NCI-H510A (cell line): ENCODE measurements at regions not wholly inside any gene's neighbourhood (a gene's known extent, or its start where the extent isn't known, plus 50 kb on each side); places are given as distances from the start of the nearest gene placed in this dataset.

Experiments used
- DNase-seq: peaks from one replicate; lab custom pipeline; 2025; lab: John Stamatoyannopoulos, UW

DNA sequence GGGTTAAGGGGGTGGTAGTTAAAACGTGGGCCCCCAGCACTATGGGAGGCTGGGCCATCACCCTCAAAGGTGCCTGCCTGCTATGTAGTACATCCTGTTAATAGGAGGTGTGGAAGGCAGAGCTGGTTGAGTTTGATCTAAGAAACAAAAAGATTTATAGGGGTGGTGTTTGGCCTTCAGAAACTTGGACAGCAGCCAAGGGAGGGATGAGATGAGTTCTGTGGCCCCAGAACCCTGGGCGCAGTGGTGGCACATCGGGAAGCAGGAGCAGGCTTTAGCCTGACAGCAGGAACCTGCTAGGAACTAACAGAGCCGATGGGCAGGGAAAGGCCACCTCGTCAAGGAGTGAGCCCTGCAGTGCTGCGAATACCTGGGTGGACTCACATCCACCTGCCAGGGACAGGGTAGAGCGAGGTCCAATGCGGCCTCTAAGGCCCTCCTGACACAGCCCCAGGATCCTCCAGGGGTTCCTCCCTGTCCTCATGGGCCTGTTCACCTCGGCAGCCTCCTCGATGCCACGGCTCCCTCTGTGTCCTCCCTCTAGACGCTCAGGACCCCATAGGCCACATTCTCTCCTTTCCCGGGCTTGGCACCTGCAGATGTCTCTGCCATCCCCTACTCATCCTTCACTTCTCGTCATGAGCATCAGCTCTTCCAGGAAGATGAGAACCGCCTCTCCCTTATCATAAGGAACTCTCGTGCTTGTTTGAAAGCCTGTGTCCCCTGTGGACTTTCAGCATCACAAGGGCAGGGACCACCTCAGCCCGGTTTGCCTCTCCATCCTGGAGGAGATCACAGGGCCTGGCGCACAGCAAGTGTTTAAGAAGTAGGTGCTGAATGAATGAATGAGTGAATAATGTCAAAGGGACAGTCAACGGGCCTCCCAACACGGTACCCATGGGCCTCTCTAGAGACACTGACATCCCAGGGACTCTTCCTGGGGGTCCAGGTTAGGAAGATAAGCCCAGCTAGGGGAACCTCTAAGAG lies 103.5 kb upstream of the TNRC6C start:
- DNase-seq: no peak

DNA sequence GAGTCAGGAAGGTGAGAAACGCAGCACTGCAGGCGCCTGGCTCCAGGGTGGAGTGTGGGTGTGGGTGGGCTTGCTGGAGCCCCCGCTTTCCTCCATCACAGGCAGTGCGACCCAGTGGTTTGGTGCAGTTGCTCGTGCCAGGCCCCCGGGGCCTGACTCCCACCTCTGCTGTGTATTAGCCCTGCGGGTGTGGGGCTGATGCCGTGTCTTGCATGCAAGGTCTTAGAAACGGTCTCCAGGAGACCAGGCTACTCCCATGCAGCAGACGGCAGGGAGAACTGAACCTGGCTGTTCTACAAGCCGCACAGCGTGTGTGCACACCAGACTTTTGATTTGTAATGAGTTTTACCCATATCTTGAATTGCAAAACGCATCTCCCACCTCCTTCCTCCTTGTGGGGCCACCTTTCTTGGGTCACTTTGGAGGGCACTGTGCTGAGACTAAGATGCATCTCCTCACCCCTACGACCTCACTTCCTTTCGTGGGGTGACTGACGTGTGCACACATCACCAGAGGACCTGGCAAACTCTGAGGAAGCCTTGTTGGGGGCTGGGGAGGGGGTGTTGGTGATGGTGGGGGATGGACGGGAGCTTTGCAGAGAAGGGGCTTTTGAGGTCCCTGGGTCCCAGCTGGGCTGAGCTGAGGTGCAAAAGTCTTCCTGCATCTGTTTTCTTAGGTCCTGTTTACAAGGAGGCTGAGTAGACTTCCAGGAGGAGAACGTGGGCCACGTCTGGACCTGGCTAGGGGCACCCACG lies 101.8 kb upstream of the TNRC6C start:
- no peak for DNase-seq

DNA sequence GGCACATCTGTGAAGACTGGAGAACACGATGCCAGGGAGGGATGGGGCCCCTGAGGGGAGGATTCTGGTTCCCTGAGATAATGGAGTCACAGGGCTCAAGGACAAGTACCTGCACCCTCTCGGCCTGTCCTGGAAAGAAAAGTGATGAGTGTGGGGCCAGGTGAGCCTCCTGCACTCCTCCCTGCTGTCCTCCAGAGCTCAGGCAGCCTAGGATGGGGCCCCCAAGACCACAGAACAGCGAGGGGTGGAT lies 101.3 kb upstream of the TNRC6C start:
- no peak for DNase-seq

DNA sequence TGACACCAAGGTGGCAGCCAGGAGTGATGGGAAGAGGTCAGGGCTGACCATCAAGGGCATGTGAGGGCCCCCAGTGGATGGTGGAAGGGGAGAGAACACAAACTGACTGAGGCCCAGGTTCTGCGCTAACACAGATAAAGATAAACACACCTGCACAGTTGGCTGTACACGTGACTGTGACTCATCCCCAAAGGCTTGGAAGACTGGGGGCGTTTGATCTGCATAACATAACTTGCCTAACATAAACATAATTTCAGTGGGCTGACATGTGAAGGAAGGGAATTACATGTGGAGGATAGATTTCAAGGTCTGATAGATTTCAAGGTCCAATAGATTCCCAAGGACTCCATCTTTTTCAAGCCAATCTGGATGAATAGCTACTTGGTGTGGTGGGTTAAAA lies 100.9 kb upstream of the TNRC6C start:
- no peak for DNase-seq

DNA sequence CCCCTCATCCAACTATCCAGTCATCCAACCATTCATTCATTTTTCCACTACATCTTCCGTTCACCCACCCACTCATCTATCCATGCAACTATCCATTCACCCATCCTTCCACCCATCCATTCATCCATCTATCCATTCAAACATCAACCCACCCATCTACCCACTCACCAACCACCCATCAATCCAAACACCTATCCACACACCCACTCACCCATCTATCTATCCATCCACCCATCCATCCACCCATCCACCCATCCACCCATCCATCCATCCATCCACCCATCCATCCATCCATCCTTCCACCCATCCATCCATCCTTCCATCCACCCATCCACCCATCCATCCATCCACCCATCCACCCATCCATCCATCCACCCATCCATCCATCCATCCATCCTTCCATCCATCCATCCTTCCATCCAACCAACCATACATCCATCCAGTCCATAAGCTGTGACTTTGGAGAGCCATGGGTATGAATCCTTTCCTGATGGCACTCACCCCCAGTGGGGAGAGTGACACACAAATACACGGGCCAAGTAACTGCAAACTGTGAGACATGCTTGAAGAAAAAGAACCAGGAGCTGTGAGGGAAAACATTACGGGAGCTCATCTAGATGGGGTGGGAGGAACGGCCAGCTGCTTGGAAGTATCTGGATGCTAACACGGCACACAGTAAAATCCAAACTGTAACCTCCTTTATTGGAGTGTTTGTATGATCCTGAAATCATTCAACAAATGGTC lies 100.0 kb upstream of the TNRC6C start:
- no peak for DNase-seq

DNA sequence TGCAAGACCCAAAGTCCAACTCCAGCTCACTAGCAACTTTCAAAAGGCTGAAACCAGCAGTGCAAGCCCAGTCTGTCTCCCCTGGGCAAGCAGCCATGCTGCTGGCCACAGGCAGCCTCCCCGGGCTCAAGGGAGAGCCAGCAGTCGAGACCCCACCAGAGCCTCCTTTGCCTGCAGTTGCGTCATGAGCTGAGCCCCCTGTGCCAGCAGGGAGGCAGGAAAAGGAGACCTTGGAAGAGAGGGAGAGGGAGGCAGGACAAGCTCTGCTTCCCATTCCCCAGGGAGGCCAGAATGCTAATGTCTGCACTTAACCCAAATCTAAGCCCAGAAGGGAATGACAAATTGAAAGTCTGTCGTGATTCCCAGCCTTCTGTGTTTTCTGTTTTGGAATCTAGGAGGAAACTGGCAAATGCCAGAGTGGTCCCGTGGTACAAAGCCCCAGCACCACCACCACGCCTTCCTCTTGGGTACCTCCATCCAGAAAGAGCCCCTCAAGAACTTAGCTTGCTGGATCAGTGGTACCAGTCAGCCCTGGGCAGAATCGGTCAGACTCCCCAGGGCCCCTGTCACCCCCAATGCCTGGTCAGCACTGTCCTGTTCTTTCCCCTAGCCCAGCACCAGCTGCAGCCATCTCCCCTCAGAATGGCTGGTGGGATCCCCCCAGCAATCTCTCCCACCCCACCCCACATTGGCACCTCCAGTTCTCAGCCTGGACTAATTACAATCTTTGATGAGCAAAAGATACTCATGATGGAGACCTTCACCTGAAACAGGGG lies 99.3 kb upstream of the TNRC6C start:
- no peak for DNase-seq

DNA sequence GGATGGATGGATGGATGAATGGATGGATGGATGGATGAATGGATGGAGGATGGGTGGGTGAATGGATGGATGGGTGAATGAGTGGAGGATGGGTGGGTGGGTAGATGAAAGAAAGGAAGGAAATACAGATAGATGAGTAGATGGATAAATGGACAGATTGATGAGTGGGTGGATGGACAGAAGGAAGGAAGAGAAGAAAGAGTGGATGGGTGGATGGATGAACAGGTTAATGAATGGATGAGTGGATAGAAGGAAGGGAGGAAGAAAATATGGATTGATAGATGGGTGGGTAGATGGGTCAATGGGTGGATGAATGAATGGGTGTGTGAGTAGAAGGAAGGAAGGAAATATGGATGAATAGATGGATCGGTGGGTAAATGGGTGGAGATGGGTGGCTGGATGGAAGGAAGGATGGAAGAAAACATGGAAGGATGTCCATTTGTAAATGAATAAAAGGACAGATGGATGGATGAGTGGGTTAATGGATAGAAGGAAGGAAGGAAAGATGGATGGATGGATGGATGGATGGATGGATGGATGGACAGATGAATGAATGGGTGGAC lies 97.3 kb upstream of the TNRC6C start:
- no peak for DNase-seq

DNA sequence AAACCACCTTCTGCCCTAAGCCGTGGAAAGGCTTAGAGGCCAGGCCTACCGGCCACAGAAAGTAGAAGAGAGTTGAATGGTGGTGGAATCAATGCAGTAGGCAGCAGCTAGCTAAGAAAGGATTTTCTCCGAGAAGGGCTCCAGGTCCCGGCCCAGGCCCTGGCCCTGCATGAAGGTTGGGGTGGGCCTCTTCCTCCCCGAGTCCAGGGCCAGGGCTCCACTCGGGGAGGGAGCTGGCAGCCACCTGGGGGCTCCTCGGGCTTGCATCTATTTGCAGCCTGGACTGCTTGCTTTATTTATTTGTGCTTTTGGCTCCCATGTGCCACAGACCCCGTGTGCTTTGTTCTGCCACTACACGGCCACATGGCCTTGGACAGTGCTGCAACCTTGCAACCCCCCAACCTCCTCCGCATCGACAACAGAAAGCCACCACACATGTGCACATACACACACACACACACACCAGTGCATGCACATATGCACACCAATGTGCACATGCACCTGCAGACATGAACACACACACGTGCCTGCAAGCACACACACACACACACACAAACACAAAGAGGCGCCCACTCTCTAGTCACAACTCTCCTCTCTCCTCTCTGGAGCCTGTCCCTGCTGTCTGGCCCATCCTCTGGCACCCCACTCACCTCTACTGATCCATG lies 96.4 kb upstream of the TNRC6C start:
- DNase-seq: no peak

DNA sequence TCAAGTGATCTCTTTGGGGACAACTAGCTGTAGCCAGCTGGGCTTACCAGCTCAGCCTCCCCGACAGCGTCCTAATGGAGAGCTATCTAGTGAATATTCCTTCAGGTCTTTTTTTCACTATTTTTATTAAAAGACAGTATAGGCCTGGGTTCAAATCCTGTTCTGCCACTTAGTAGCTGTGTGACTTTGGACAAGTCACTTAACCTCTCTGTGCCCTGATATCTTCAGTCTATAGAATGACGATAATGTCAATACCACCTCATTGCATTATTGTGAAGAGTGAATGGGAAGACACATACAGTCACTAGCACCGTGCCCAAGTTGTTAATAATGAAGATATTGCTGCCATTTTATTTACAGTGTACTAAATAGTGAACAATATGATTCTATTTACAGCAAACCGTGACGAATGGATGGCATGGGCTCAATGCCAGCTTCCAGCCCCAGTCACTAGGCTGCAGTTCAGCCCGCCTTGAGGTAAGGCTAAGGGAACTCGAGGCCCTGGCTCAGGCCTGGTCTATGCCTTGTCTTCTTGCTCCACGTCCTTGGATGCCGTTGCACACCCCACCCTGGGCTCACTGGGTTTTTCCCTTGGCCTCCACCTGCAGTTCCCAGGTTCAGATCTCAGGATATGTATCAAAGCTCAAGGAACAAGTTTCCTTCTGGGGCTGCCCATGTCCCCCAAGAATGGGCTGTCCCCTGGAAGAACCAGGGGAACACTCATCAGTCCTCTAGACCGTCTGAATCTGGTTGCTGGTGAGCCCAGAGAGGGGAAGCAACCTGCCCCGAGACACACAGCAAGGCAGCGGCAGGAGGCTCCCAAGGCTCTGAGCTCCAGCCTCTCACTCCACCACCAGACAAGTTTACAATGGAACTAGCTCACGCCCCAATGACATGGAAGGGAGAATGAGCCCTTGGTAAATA lies 95.4 kb upstream of the TNRC6C start:
- no peak for DNase-seq

DNA sequence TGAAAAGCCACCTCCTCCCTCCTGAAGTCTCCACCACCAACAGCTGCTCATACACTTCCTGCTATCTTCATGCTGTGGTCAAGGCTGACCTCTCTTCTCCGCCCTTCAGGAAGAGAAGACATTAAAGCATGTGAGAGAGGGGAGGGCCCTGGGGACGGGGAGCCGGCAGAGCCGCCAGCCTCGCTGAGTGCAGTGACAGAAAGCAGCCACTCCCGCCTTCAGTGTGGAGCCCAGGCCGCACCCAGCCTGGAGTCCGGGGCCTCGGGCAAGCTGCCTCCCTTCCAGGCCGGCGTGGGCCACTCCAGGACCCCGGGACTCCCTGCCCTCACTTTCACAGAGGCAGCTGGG lies 94.7 kb upstream of the TNRC6C start:
- peak; percentile 70 for DNase-seq

DNA sequence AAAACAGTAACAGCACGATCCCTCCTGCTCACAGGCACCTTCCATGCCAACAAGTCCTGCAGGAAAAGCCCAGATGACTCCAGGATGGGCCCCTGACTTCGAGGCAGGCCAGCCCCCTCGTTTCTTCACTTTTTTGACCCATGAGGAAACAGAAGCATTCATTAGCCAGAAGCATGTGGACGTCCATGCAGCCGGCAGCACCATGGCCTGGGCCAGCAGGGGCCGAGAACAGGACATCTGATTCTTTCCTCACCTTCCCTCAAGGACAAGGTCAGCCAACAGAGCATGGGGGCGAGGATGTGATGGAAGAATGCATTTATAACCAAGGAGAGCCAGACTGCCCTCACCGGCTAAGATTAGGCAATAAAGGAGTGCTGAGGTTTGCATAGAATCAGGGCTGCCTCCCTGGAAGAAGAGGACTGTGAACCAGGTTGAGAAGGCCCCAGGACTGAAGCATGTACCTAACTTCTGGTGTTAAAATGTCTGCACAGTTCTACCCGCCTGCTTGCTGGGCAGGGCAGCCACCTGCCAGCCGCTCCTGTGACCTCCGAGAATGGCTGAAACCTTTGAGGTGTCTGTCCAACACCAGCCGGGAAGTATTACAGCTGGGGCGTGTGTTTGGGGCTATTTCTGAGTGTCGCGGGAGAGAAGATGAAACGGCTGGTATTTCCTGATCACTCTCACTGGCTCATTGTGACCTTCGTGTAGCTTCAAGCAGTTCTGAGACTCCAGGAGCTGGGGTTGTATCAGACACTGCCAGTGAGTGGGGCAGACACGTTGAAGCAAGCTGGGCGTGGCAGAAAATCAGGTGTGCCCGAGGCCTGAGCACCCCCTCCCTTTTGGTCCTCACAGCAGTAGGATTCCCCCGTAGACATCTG lies 94.0 kb upstream of the TNRC6C start:
- DNase-seq: no peak

DNA sequence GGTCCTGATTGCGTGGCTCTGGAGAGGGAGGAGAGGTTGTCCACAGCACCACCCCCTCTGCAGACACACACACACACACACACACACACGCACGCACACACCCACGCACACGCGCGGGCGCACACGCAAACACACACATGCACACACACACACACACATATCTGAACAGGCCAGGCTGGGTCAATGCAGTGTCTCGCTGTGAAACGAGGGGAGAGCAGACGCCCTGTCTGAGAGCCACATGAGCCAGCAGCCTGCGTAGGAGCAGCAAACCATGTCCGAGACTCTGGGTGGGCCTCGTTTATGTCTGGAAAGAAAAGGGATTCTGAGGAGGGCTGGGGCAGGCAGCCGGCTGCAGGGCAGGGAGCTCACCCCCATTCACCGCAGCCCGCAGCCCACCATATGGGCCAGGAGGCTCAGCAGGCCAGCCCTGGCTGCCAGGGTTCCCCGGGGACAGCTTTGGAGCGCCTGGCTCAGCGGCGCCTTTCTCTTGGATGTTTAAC lies 93.3 kb upstream of the TNRC6C start:
- DNase-seq: no peak

DNA sequence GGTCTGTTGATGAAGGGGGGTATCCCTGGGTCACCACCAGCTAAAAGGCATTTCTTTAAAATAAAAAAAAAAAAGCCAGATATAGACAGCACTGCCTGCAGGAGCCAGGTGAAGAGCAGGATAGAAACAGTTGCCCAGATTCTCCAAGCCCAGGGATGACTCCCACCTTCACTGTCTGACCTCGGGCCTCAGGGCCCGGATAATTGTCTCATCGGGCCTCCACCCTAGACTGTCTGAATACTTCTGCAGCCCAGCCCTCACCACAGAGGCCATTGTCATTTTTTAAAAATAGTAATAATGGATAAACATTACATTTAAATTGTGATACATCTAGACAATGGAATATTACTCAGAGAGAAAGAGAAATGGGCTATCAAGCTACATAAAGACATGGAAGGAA lies 92.8 kb upstream of the TNRC6C start:
- no peak for DNase-seq

DNA sequence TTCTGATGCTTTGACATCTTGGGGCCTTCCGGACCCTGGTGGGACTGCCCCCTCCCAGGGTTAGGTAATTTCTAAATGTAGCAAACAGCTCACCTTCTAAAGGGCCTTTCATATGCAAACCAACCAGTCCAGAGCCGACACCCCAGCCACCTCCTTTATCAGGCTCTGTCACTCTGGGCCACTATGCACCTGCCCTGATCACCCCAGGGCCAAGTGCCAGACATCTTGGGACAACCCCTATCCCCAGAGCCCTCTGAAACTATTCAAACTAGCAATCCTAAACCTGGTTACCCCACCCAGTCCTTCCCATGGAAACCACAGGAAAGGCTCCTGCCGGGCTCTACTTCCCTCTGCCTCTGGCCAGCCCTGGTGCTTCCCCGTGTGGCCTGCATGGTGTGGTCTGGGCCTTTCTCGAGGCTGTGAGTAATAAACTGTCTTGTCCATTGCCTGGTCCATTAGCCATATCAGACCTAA lies 91.2 kb upstream of the TNRC6C start:
- no peak for DNase-seq

DNA sequence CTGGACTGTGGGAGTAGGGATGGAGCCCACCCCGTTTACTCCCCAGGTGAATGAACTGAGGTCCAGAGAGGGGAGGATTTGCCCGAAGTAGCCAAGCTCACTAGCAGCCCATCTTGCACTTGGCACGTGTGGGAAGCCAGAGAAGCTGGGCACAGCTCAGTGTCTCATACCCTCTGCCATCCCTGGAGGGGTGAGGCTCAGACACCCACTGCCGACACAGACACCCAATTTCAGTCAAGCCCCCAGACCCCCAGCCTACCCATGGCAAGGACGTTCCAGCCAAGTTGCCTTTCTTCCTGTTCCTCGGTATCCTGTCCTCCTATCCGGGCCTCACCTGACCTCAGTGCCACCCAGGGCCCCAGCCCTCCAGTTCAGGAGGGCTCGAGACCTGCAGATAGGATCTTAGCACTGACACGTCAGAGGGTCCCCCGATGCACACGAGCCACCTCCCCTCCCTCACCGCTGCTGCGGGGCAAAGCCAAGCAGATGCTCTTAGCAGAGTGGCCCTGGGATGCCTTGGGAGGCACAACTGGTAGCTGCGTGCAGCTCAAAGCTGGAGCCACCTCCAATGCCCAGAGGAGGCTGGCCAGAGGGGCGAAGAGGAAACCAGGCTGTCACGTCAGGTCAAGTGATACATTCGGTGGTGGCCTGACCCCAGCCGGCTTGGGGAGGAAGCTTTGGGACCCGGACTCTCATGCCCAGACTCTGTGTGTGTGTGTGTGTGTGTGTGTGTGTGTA lies 90.4 kb upstream of the TNRC6C start:
- no peak for DNase-seq

DNA sequence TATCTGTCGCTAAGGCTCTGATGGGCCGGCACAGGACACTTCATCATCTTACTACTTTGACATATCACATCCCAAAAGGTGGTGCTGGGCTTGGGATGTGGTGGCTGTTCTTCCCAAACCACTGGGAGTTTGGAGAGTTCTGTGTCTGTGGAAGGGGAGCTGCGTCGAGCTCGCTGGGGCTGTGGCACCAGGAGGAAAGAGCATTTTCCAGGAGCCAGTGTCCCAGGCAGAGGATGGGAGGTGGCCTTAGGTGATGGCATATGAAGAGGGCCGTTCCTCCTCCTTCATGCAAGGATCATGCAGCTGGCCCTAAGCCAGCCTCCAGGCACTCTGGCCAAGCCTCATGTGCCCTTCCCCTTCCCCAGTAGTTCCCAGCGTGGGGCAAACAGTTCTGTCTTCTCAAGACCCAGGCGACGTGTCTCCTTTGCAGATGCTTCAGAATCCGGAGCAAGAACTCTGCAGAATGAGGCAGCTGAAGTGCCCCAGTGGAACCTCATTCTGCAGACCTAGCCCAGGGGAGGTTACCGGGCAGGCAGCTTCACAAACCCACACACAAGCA lies 89.4 kb upstream of the TNRC6C start:
- no peak for DNase-seq

DNA sequence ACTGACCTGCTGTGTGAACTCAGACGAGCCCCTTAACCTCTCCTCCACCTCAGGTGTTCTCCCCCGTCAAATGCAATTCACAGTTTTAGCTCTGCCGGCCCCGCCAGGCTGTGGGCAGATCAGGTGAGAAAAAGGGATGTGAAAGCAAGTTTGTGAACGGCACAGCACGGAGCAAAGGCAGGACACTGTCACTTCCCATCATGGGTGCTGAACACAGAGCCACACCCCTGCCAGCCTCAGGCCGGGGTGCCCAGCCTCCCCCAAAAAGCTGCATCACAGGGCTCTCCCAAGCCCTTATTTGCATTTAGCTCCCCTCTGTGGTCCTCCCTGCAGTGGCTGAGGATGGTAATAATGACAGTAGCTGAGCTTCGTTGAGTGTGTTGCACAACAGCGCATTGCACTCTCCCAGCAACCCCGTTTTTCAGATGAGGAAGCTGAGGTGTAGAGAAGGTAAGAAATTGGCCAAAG lies 88.8 kb upstream of the TNRC6C start:
- no peak for DNase-seq

DNA sequence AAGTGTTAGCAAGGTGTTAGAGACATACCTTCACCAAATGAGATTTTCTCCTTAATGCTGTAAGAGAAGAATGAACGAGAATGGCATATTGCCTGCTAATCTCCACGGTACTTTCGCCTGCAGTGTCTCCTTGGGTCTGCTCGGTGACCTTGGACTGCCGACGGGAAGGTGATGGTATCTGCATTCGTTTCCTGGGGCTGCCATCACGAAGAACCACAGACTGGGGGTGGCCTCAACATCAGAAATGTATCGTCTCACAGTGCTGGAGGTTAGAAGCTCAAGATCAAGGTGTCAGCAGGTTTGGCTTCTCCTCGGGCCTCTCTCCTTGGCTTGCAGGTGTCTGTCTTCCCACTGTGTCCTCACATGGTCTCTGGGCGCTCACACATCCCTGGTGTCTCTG lies 86.3 kb upstream of the TNRC6C start:
- DNase-seq: no peak
